Pancreas (tissue), 10 donors: ENCODE measurements at regions not wholly inside any gene's neighbourhood (a gene's known extent, or its start where the extent isn't known, plus 50 kb on each side); places are given as distances from the start of the nearest gene placed in this dataset.

Source experiments
- ATAC-seq, 4 donors: fragments of 200-7000 bp; cut with Tn5 transposase; one replicate each; pipeline versions ENCODE4 v1.8.0 to v1.9.1; 2020; ENCODE audit warnings: mild to moderate bottlenecking in 4 of 4, moderate library complexity in 4 of 4
- DNase-seq, 6 donors: peaks; one replicate each; pipeline ENCODE4 v3.0.0-alpha.2; 2020
- FAIRE-seq: peaks from 2 replicates; lab custom pipeline; 2012; peaks lifted over from hg19 to GRCh38; lab: Jason Lieb, UNC
- H3K27ac ChIP-seq, 4 donors: fragments of 200-600 bp; sonication (generic); 1 replicate in 3 of 4; 2 replicates in 1 of 4; pipeline versions ENCODE4 v1.5.0 to v1.8.0; 2020
- H3K27me3 ChIP-seq, 4 donors: fragments of 200-600 bp; one replicate each; pipeline ENCODE4 v1.8.0; 2021
- H3K36me3 ChIP-seq, 3 donors: fragments of 200-600 bp; sonication (generic) in 1 of 3; one replicate each; pipeline versions ENCODE4 v1.5.0 to v1.8.0; 2020 to 2021
- H3K4me1 ChIP-seq, 3 donors: fragments of 200-600 bp; one replicate each; pipeline ENCODE4 v1.8.0; 2021
- H3K4me3 ChIP-seq, 4 donors: fragments of 200-600 bp; sonication (generic) in 2 of 4; one replicate each; pipeline versions ENCODE4 v1.5.0 to v1.8.0; 2020 to 2021
- H3K9me3 ChIP-seq, 4 donors: fragments of 200-600 bp; one replicate each; pipeline ENCODE4 v1.8.0; 2021
- WGBS, 2 donors: extraction: QIAGEN DNeasy Blood & Tissue Kit; methylation state at CpG; one replicate each; pipeline ENCODE4 v1.1.7; 2013; 5-methylcytosine and 5-hydroxymethylcytosine counted together
- intact Hi-C, 3 donors: fragments of 100-400 bp; cut with DNase I; formaldehyde crosslinking; loops; one replicate each; pipeline versions ENCODE4 v1.11.1 to v1.14.2; 2022
- TF ChIP-seq, protein P1 (sequence below), 4 donors: fragments of 200-600 bp; sonication (generic) in 3 of 4; IDR thresholded peaks; one replicate each; pipeline versions ENCODE4 v1.5.0 to v1.8.0; 2021; ENCODE audit warnings: antibody characterized with exemption in 4 of 4
- donor health status: healthy with polysubstance abuse.
- donor health status: DM: no; HTN: no; CAD: no; lungs with moderate emphysema.
- donor health status: DM: no; HTN: no; CAD: no.
- donor health status: control.
- donor health status: control.
- donor health status: Bipolar disorder and iron deficiency.
- donor health status: DM: yes; HTN: yes; CAD: no.
- donor health status: DM: no; HTN: no; CAD: no.
- donor health status: DM: no; HTN: no; CAD: no.
- donor health status: DM: yes; HTN: yes; CAD: no.

DNA sequence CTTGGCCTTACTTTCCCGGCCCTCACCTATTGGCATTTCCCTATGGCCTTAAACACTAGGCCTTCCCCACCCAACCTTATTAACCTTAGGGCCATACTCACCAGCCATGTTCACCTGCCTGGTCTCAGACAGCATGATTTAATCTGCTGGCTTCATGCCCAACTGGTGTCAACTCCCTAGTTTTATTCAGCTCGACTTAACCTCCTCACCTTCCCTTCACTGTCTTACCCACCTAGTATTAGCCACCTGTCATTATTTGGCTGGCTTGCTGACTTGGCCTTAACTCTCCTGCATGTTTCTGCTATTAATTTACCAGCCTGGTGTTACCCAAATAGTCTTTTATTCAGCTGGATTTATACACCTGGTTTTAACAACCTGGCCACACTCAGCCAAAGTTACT, 136.0 kb upstream of the ZSWIM2 start:
- Histone ChIP-seq H3K4me3 (no peak overlapping the region), H3K27ac (no peak overlapping the region), H3K9me3 (no peaks in the 10 kb centered on the region), H3K36me3 (no peaks in the 10 kb centered on the region), H3K4me1 (no peaks in the 10 kb centered on the region), H3K27me3 (no peaks in the 10 kb centered on the region)
- DNase-seq (no peak), ATAC-seq (no peak), FAIRE-seq (no peak)
- TF ChIP-seq, protein P1, sequence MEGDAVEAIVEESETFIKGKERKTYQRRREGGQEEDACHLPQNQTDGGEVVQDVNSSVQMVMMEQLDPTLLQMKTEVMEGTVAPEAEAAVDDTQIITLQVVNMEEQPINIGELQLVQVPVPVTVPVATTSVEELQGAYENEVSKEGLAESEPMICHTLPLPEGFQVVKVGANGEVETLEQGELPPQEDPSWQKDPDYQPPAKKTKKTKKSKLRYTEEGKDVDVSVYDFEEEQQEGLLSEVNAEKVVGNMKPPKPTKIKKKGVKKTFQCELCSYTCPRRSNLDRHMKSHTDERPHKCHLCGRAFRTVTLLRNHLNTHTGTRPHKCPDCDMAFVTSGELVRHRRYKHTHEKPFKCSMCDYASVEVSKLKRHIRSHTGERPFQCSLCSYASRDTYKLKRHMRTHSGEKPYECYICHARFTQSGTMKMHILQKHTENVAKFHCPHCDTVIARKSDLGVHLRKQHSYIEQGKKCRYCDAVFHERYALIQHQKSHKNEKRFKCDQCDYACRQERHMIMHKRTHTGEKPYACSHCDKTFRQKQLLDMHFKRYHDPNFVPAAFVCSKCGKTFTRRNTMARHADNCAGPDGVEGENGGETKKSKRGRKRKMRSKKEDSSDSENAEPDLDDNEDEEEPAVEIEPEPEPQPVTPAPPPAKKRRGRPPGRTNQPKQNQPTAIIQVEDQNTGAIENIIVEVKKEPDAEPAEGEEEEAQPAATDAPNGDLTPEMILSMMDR (IDR thresholded peaks at IDR 0.05) = no peak
- intact Hi-C loops = no loop called here
- WGBS, 2 donors = 64 to 80% methylated on average over 2 of the region's 2 CpGs

DNA sequence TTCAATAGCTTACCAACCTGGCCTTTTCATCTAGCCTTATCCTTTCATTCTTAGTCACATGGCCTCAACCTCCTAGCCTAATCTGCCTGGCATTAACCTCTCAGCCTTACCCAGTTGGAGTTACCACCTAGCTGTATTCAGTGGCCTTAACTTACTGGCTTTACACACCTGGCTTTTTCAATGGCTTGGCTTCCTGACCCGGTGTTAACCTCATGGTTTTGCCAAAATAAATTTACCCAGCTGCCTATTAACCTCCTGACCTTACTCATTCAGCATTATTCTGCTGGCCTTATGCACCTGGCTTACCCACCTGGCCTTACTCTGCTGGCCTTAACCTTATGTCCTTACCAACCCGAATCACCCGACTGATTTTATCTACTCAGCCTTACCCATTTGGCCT, 135.5 kb upstream of the ZSWIM2 start:
- WGBS, 2 donors = 30 to 41% methylated on average over 3 of the region's 3 CpGs
- no peaks in the 10 kb centered on the region for H3K27me3 ChIP-seq
- no peak overlapping the region for H3K4me3 ChIP-seq
- no peaks in the 10 kb centered on the region for H3K36me3 ChIP-seq
- intact Hi-C loops = no loop called here
- FAIRE-seq (no peak), ATAC-seq (no peak), DNase-seq (no peak)
- H3K4me1 ChIP-seq = no peaks in the 10 kb centered on the region
- no peaks in the 10 kb centered on the region for H3K9me3 ChIP-seq
- TF ChIP-seq, protein P1 (IDR thresholded peaks at IDR 0.05) = no peak
- no peak overlapping the region for H3K27ac ChIP-seq

DNA sequence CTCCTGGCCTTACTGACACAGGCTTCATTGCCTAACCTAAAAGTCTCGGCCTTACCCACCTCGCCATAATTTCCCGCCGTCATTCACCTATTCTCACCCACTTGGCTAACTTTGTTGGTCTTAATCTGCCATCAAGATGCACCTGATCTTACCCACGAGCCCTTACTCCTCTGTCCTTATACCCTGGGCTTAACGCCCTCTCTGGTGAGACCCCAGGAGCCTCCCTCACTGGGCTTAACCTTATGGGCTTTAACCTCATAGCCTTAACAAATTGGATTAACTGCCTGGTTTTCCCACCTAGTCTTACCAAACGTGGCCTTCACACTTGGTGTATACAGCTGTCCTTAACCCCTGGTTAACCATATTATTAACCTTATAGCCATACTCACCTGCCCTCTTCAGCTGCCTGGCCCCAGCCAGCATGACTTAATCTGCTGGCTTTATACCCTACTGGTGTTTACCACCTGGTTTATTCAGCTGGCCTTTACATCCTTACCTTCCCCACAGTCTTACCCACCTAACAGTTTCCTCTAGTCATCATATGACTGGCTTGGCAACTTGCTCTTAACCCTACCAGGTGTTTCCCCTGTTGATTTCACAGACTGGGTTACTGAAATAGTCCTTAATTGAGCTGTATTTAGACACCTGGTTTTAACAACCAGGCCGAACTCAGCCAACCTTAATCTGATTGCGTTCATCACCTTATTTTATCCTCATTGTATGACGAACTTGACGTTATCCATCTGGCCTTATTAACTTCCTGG, 132.0 kb upstream of the ZSWIM2 start:
- WGBS, 2 donors = 79 to 83% methylated on average over 11 of the region's 11 CpGs

DNA sequence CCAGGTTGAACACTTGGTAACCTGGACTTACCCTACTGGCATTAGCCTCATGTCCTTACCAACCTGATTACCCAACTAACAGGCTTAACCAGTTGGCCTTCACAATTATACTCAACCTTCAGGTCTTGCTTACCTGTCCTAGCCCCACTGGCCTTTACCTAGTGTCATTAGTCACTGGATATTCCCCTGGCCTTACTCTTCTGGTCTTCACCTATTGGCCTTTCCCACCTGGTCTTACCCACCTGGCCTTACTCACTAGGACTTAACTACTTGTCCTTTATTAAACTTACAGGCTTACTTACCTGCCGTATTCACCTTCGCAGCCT, 131.1 kb upstream of the ZSWIM2 start:
- 92 to 97% methylated on average over 2 of the region's 2 CpGs for WGBS, 2 donors
- Histone ChIP-seq H3K4me3 (no peak overlapping the region), H3K4me1 (no peaks in the 10 kb centered on the region), H3K27me3 (no peaks in the 10 kb centered on the region), H3K36me3 (no peaks in the 10 kb centered on the region), H3K9me3 (no peaks in the 10 kb centered on the region), H3K27ac (no peak overlapping the region)
- no peak for DNase-seq
- FAIRE-seq = no peak
- TF ChIP-seq, protein P1 (IDR thresholded peaks at IDR 0.05) = no peak
- intact Hi-C loops = no loop called here
- no peak for ATAC-seq

More for the DNA sequence above, 132.0 kb upstream of the ZSWIM2 start:
- Histone ChIP-seq H3K4me1 (no peaks in the 10 kb centered on the region), H3K36me3 (no peaks in the 10 kb centered on the region), H3K27me3 (no peaks in the 10 kb centered on the region), H3K9me3 (no peaks in the 10 kb centered on the region), H3K27ac (no peak overlapping the region), H3K4me3 (no peak overlapping the region)
- DNase-seq = no peak
- TF ChIP-seq, protein P1 (IDR thresholded peaks at IDR 0.05) = no peak
- no peak for ATAC-seq
- intact Hi-C loops = no loop called here
- FAIRE-seq = no peak

DNA sequence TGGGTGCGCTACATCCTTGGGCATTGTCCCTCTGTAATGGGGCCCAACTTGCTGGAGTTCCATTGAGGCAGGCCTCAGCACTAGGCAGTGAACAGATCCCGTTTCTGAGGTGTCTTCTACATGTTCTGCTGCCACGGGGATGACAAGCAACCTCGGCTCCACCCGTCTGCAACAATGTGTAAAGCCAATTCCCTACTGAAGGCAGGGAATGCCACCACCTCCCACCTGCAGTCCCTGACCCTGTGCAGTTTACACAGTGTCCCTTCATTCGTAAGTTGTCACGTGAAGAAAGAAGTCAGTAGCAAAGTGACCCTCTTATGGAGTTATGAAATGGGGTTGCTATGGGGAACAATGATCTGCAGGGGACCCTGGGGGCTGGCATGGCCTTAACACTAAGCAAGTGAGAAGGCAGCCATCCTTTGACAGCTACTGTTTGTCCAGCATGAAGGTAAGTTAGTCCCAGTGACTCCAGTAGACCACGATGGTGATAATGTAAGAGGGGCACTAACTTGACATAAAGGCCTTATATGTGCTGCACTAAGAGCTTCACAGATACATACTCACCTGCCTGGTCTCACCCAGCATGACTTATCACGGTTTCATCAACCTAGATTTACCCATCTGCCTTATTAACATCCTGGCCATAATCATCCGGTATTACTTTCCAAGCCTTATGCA, 130.6 kb upstream of the ZSWIM2 start:
- Histone ChIP-seq H3K9me3 (no peaks in the 10 kb centered on the region), H3K27ac (no peak overlapping the region), H3K36me3 (no peaks in the 10 kb centered on the region), H3K4me3 (no peak overlapping the region), H3K27me3 (no peaks in the 10 kb centered on the region), H3K4me1 (no peaks in the 10 kb centered on the region)
- FAIRE-seq (no peak), ATAC-seq (no peak), DNase-seq (no peak)
- WGBS, 2 donors = 79 to 82% methylated on average over 10 of the region's 10 CpGs
- TF ChIP-seq, protein P1 (IDR thresholded peaks at IDR 0.05) = no peak
- intact Hi-C loops = no loop called here
